ENCODE measurements at regions not wholly inside any gene's neighbourhood (a gene's known extent, or its start where the extent isn't known, plus 50 kb on each side); places are given as distances from the start of the nearest gene placed in this dataset.

DNA sequence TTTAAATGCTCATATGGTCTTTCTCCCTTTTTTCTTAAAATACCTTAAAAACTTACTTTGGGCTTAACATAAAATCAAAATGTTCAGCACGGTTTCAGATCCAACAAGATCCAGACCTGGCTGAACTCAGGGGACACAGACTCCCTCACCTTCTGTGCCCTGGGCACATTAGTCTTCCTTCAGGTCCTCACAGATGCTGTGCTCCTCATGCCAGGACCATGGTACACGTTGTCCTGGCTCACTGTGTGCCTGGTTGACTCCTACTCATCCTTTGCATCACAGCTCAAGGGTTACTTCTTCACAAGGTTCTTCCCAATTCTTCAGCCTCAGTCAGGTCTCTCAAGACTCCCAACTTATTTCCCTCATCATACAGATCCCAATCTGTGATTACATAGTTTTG lies 73.6 kb upstream of the TCF21 start:
- no peak for TF ChIP-seq CTCF (IDR thresholded peaks at IDR 0.05; ENCODE audit: low read depth, low read length, missing input control)
- no peak for TF ChIP-seq SP1 (IDR thresholded peaks at IDR 0.05)
